SW480 (cell line): ENCODE measurements at regions not wholly inside any gene's neighbourhood (a gene's known extent, or its start where the extent isn't known, plus 50 kb on each side); places are given as distances from the start of the nearest gene placed in this dataset.

Source experiments
- DNase-seq: peaks from one replicate; pipeline ENCODE4 v3.0.0-alpha.2; 2016; ENCODE audit warnings: low spot score

DNA sequence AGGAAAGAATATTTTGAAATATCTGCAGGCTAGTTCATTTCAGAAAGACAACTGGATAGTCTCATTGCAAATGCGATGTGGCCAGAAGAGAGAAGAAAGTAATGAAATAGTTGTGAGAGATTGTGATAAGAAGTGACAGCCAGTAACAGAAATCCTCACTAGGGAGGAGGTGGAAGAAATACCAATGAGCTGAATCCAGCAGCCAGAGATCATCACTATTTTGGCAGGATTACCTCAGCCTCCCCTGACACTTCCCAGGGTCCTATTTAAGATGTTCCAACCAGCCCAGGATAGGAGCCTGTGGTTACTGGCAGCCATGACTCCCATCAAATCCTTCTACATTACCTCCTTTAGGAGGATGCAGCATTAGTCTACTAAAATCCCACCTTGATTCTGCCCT is 76.7 kb upstream of the ARHGAP24 start:
- DNase-seq: no peak

DNA sequence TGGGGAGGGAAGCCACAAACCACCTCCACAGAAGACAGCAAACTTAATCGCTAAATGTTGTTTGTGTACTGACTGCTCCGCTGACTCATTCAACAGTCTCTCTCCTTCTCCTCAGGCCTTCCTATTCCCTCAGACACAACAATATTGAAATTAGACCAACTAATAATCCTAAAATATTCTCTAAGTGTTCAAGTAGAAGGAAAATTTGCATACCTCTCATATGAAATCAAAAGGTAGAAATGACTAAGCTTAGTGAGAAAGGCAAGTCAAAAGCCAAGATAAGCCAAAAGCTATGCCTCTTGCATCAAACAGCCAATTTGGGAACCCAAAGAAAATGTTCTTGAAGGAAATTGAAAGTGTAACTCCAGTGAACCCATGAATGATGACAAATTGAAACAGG is 75.7 kb upstream of the ARHGAP24 start:
- no peak for DNase-seq

DNA sequence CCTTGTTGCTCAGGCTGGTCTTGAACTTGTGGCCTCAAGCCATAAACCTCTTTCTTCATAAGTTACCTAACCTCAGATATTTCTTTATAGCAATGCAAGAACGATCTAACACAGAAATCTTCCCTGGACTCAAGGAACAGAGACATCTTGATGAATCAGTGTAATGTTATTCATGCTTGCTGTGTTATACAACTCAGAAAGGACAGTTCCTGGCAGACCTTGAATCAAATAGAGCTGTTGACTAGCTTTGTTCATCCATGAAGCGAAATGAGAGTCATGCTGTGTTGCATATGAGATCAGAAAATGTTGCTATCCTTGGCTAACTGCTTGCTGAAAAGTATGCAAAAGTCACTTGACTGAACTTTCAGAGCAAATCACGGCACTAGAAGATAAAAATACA is 72.6 kb upstream of the ARHGAP24 start:
- DNase-seq: no peak

DNA sequence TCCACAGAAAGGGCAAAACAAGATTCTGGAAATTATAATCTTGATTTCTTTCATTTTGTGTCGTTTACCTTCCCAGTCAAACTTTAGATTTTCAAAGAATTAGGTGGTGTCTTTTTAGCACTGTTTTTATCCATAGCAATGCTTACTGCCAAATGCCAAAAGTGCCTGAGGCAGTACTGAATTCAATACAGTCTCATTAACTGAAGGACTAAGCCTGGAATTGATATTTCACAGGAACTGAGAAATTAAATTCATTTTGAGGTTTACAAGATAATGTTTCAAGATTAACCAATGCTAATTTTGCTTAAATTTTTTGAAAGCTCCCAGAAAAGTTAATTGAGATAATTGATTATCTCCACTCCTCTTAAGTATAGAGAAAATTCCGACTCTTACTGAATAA is 68.8 kb upstream of the ARHGAP24 start:
- DNase-seq: no peak

DNA sequence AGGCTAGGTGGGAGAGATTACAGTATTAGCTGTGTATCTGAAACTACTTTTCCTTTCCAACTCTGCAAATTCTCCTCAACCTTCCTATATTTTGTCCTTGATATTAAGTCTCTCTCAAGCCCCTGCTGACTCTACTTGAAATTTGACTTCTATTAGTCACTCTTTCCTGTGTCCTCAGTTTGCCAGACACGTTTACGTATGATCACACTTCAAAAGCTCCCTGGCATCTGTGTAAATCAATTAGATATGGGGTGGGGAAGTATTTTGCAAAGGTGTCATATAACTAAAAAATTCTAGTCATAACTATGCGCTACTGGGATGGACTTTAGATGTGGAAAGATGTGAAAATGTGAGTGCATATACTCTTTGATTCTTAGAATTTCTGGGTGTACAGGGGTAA is 67.4 kb upstream of the ARHGAP24 start:
- no peak for DNase-seq

DNA sequence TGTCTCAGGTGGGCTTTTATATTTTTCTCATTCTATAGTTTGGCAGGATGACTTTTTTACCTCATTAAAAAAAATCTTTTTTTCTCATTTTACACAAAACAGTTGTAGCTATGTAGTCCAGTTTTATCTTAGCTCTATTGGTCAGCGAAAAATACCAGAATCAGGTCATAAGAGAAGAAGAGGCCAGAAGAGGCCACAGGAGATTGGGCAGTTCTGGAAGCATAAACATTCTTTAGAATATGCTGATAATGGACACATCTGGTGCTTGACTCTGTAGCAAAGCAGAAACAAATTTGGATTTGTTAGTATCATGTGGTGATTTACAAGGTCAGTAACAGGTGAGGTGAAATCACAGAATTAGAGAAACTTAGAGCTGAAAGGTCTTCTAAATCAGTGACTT is 66.6 kb upstream of the ARHGAP24 start:
- DNase-seq: no peak

DNA sequence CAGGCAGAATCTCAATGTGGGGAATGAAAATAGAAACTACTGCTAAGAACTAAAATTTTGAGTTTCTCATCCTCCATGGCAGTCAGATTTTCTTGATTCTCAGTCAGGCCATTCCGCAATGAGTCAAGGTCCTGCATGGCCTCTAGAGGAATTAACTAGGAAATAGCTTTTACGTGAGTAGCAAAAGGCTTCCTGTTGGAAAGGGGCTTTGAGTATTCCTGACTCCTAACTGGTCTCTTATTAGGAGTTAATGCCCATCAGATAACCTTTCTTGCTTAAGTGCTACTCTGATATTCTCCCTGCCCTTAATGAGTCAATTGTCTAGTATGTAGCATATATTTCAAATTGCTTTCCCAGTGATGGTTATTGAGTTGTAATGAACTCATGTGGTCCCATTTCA is 65.7 kb upstream of the ARHGAP24 start:
- no peak for DNase-seq

DNA sequence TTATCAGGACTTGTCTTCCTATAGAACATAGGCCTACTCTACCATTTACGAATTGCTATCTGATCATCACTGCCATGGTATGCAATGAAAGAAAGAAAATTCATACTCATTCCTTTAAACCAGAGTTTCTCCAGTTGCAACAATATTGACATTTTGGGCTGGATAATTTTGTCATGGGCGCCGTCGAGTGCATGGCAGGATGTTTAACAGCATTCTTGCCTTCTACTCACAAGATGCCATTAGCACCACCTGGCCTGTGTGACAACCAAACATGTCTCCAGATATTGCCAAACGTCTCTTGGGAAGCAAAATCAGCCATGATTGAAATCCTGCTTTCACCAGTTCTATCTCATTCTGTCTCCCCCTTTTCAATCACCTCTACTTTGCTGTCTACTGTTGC is 63.6 kb upstream of the ARHGAP24 start:
- no peak for DNase-seq

DNA sequence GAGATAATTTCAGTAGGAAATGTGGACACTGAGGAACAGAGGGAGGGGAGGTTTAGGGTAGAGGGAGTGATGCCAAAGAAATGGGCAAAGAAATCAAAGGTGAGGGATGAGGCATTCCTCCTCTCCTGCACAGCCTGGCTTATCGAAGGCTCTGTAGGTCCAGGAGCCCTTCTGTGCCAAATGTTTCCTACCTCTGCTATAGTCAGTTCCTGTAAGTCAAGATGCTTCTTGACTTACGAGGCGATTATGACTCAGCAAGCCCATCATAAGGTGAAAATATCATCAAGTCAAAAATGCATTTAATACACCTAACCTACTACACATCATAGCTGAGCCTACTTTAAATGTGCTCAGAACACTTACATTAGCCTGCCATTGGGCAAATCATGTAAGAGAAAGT is 60.0 kb upstream of the ARHGAP24 start:
- DNase-seq: no peak

DNA sequence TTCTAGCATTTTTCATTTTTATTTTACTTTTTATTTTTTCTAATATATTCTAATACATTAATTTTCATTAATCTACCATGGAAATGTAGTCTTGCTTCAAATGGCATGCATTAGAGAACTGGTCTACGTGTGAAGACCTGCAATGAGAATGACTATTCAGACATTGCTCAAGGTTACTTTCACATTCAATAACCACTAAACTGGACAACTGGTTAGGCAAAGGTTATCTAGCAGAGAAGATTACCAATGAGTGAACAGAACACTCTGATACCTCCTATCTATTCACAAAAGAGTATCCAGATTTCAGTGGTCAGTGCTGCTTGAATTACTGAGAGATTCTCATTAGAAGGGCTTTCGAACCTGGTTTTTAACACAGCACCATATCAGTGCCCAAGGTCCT is 58.9 kb upstream of the ARHGAP24 start:
- no peak for DNase-seq

DNA sequence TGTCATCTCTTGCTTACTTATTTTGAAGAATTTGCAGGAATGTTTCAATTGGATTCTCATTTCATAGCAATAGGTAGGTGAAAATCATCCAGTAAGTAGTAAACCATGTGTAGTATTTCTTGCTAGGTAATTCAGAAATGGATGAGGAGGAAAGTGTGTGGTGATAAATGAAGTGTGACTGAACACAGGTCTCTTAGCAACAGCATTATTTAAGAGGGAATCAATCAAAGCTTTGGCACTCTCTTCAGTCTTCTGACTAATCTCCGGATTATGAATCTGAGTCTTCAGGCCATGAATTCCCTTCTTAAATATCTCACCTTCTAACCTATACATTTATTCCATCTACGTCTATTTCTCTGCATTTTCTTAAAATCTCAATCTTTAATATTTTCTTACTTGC is 55.8 kb upstream of the ARHGAP24 start:
- no peak for DNase-seq

DNA sequence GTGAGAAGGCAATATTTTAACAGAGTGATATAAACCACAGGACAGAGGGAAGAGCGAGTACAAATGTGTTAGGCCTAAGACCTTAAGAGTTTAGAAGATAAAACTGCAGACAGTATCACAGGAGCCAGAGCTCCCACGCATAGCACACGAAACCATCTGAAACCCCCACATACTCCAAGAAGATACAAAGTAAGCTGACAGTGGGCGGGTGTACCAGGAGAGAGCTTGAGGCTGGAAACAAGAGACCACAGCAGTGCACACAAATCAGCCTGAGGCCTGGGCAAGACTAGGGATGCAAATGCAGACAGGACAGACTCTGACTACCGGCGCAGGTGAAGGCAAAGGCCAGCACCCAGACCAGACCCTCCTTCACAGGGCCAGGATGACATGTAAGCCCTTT is 54.1 kb upstream of the ARHGAP24 start:
- no peak for DNase-seq

DNA sequence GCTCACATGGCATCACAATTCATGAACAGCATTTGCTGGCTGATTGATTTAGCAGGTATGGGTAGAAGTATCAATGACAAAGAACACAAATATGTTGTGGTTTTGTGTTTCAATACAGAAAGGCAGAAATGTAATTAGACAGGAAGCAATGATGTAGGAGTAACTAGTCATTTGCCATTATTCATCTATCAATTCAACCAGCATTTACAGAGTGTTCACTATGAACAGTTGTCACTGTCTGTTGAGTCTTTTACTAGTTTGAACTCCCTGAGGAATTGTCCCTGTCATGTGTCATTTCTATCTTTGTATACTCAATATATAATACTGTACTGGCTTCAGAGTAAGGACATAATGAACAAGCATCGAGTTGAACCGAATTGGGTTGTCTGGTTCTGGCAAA is 51.5 kb upstream of the ARHGAP24 start:
- DNase-seq: no peak
